ENCODE measurements at regions not wholly inside any gene's neighbourhood (a gene's known extent, or its start where the extent isn't known, plus 50 kb on each side); places are given as distances from the start of the nearest gene placed in this dataset.

DNA sequence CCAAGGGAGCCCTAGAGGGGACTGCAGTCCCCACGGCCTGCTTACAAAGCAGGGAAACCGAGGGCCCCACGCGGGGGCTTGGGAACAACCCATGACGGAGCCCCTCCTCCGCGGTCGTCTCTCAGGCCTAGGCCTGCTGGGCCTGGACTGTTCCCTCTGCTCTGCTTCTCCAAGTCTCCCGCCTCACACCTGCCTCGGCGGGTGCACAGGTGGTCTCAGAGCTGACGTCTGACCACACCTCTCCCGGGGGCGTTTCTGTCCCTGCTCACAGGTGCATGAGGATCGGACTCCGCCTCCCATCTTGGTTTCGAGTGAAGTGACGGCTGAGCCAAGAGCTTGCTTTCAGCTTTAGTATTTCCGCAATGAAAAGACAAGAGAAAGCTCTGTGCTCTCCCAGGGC, 72.1 kb downstream of the MRPL36 start (continued):
- TF ChIP-seq EZH2phosphoT487 (IDR thresholded peaks at IDR 0.05; ENCODE audit: borderline replicate concordance) (no peak), JUND (IDR thresholded peaks at IDR 0.05) (no peak), SP1 (IDR thresholded peaks at IDR 0.05; ENCODE audit: low read depth) (no peak), YY1 (IDR thresholded peaks at IDR 0.05; ENCODE audit: extremely low read depth, insufficient replicate concordance, low read depth, low read length) (no peak), EZH2 (IDR thresholded peaks at IDR 0.05) (no peak), CBX3 (IDR thresholded peaks at IDR 0.05; ENCODE audit: low read depth) (no peak)
- TF ChIP-seq, protein P1, sequence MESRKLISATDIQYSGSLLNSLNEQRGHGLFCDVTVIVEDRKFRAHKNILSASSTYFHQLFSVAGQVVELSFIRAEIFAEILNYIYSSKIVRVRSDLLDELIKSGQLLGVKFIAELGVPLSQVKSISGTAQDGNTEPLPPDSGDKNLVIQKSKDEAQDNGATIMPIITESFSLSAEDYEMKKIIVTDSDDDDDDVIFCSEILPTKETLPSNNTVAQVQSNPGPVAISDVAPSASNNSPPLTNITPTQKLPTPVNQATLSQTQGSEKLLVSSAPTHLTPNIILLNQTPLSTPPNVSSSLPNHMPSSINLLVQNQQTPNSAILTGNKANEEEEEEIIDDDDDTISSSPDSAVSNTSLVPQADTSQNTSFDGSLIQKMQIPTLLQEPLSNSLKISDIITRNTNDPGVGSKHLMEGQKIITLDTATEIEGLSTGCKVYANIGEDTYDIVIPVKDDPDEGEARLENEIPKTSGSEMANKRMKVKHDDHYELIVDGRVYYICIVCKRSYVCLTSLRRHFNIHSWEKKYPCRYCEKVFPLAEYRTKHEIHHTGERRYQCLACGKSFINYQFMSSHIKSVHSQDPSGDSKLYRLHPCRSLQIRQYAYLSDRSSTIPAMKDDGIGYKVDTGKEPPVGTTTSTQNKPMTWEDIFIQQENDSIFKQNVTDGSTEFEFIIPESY (IDR thresholded peaks at IDR 0.05; ENCODE audit: extremely low read depth, insufficient replicate concordance, low read length) = no peak

GRCh38 chr5:1726956-1727355, 72.7 kb downstream of the MRPL36 start:
- Histone ChIP-seq H3K4me1 (ENCODE audit: control insufficient read depth in 1 of 2, insufficient read depth in 2 of 2, low read length in 2 of 2) (no peaks in the 10 kb centered on the region), H3K9me3 (ENCODE audit: control insufficient read depth in 1 of 2, insufficient read depth in 1 of 2, low read depth in 1 of 2, low read length in 2 of 2) (no peaks in the 10 kb centered on the region), H3K36me3 (ENCODE audit: control insufficient read depth in 1 of 2, insufficient read depth in 2 of 2, low read length in 2 of 2) (no peaks in the 10 kb centered on the region), H3K9ac (ENCODE audit: low read length) (no peak overlapping the region), H3K4me3 (replicated peaks in 1 of 2; ENCODE audit: low read depth in 1 of 2, low read length in 2 of 2) (no peak overlapping the region), H3K9me2 (ENCODE audit: insufficient read depth) (no peaks in the 10 kb centered on the region), H4K20me1 (ENCODE audit: insufficient read depth) (no peaks in the 10 kb centered on the region), H3K27me3 (ENCODE audit: insufficient read depth, low read length) (no peaks in the 10 kb centered on the region), H3K4me2 (ENCODE audit: low read length) (no peak overlapping the region), H2AFZ (ENCODE audit: low read depth, low read length, poor library complexity, severe bottlenecking) (no peak overlapping the region), H3K79me2 (ENCODE audit: insufficient read depth, low read length) (no peaks in the 10 kb centered on the region), H3K27ac (ENCODE audit: low read depth, low read length) (no peak overlapping the region)
- TF ChIP-seq POLR2A (IDR thresholded peaks at IDR 0.05; ENCODE audit: borderline replicate concordance, extremely low read depth, insufficient read depth, insufficient read length) (no peak), EZH2 (IDR thresholded peaks at IDR 0.05) (no peak), EZH2phosphoT487 (IDR thresholded peaks at IDR 0.05; ENCODE audit: borderline replicate concordance) (no peak), YY1 (IDR thresholded peaks at IDR 0.05; ENCODE audit: extremely low read depth, insufficient replicate concordance, low read depth, low read length) (no peak), ZFX (IDR thresholded peaks at IDR 0.05) (no peak), SP1 (IDR thresholded peaks at IDR 0.05; ENCODE audit: low read depth) (no peak), FOSL1 (IDR thresholded peaks at IDR 0.05; ENCODE audit: low read depth) (no peak), TCF7L2 (IDR thresholded peaks at IDR 0.05; ENCODE audit: borderline replicate concordance, extremely low read depth, insufficient read depth, insufficient read length) (no peak)
- TF ChIP-seq, protein P2, sequence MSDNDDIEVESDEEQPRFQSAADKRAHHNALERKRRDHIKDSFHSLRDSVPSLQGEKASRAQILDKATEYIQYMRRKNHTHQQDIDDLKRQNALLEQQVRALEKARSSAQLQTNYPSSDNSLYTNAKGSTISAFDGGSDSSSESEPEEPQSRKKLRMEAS (IDR thresholded peaks at IDR 0.05) = no peak
- TF ChIP-seq, protein P3, sequence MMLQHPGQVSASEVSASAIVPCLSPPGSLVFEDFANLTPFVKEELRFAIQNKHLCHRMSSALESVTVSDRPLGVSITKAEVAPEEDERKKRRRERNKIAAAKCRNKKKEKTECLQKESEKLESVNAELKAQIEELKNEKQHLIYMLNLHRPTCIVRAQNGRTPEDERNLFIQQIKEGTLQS (IDR thresholded peaks at IDR 0.05) = no peak
- TF ChIP-seq, protein P4, sequence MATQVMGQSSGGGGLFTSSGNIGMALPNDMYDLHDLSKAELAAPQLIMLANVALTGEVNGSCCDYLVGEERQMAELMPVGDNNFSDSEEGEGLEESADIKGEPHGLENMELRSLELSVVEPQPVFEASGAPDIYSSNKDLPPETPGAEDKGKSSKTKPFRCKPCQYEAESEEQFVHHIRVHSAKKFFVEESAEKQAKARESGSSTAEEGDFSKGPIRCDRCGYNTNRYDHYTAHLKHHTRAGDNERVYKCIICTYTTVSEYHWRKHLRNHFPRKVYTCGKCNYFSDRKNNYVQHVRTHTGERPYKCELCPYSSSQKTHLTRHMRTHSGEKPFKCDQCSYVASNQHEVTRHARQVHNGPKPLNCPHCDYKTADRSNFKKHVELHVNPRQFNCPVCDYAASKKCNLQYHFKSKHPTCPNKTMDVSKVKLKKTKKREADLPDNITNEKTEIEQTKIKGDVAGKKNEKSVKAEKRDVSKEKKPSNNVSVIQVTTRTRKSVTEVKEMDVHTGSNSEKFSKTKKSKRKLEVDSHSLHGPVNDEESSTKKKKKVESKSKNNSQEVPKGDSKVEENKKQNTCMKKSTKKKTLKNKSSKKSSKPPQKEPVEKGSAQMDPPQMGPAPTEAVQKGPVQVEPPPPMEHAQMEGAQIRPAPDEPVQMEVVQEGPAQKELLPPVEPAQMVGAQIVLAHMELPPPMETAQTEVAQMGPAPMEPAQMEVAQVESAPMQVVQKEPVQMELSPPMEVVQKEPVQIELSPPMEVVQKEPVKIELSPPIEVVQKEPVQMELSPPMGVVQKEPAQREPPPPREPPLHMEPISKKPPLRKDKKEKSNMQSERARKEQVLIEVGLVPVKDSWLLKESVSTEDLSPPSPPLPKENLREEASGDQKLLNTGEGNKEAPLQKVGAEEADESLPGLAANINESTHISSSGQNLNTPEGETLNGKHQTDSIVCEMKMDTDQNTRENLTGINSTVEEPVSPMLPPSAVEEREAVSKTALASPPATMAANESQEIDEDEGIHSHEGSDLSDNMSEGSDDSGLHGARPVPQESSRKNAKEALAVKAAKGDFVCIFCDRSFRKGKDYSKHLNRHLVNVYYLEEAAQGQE (IDR thresholded peaks at IDR 0.05; ENCODE audit: low read depth) = no peak
- TF ChIP-seq, protein P1 (IDR thresholded peaks at IDR 0.05; ENCODE audit: extremely low read depth, insufficient replicate concordance, low read length) = no peak
- ATAC-seq (no peak), DNase-seq (ENCODE audit: low read depth, low spot score) (no peak)
- RAD21 ChIA-PET (ENCODE audit: low non-redundant PET in 1 of 2, low total read pairs in 2 of 2, uncharacterized antibody in 2 of 2, unreplicated experiment in 2 of 2) = no interaction called here
- BruUV-seq (replicated peaks) = no TSS peak
- POLR2A ChIA-PET = no interaction called here
- CTCF ChIA-PET = no interaction called here
- intact Hi-C loops (cut with micrococcal nuclease) = no loop called here
